Neural progenitor cell (in vitro differentiated cells): ENCODE measurements at regions not wholly inside any gene's neighbourhood (a gene's known extent, or its start where the extent isn't known, plus 50 kb on each side); places are given as distances from the start of the nearest gene placed in this dataset.

Experiments
- CTCF ChIP-seq: fragments of 200-600 bp; sonication (generic); IDR thresholded peaks from 2 replicates; pipeline ENCODE4 v1.5.1; 2017; ENCODE audit warnings: antibody characterized with exemption, mild to moderate bottlenecking
- EZH2 ChIP-seq: fragments of 200-600 bp; sonication (generic); IDR thresholded peaks from 2 replicates; pipeline ENCODE4 v1.6.1; 2017; ENCODE audit warnings: antibody characterized with exemption, mild to moderate bottlenecking, moderate library complexity
- EZH2phosphoT487 ChIP-seq: fragments of 200-600 bp; sonication (generic); IDR thresholded peaks from 2 replicates; pipeline ENCODE4 v1.6.1; 2017; ENCODE audit warnings: antibody characterized with exemption

DNA sequence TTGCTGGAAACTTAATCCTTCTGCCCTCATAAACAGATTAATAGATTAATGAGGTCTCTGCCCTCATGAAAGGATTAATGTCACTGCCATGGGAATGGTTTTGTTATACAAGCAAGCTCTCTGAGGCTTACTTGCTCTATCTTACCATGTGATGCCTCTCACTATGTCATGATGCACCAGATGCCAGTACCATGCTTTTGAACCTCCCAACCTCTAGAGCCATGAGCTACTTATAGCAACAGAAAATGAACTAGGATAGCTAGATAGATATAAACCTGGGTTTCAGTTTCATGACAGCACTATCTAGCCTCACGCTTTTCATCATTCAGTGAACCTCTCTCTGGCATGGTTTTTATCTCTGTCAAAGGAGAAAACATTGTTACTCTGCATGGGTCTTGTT, 371.6 kb upstream of the LRP1B start:
- no peak for TF ChIP-seq CTCF
- TF ChIP-seq EZH2, result no peak
- TF ChIP-seq EZH2phosphoT487, result no peak
